Tibial nerve (tissue), 4 donors: ENCODE measurements at regions not wholly inside any gene's neighbourhood (a gene's known extent, or its start where the extent isn't known, plus 50 kb on each side); places are given as distances from the start of the nearest gene placed in this dataset.
"Not testable (repeated sequence)": the region's sequence is repeated elsewhere in the genome, so short reads cannot be mapped to it uniquely, and the experiment has no call there.

ENCODE experiments used
- CTCF ChIP-seq, 5 experiments: fragments of 200-600 bp in 3 of 5; fragments of 450-650 bp in 2 of 5; sonication (generic) in 3 of 5; IDR thresholded peaks; one replicate each; pipeline ENCODE4 v1.5.1; 2016 to 2019; ENCODE audit warnings: antibody characterized with exemption in 5 of 5, mild to moderate bottlenecking in 3 of 5, moderate library complexity in 2 of 5
- EP300 ChIP-seq, 2 donors: sonication (generic); formaldehyde crosslinking; IDR thresholded peaks; one replicate each; pipeline ENCODE4 v1.6.1; 2017; ENCODE audit warnings: antibody characterized with exemption in 2 of 2, mild to moderate bottlenecking in 1 of 2
- POLR2A ChIP-seq, 2 donors: fragments of 450-650 bp; IDR thresholded peaks; one replicate each; pipeline ENCODE4 v1.6.1; 2017; ENCODE audit warnings: antibody characterized with exemption in 2 of 2, mild to moderate bottlenecking in 2 of 2, moderate library complexity in 2 of 2

GRCh38 chr4:8983921-8984320, 112.3 kb upstream of the HMX1 start:
- TF ChIP-seq EP300, POLR2A, CTCF (IDR thresholded peaks at IDR 0.05): not testable (repeated sequence)
